ENCODE measurements at regions not wholly inside any gene's neighbourhood (a gene's known extent, or its start where the extent isn't known, plus 50 kb on each side); places are given as distances from the start of the nearest gene placed in this dataset.

DNA sequence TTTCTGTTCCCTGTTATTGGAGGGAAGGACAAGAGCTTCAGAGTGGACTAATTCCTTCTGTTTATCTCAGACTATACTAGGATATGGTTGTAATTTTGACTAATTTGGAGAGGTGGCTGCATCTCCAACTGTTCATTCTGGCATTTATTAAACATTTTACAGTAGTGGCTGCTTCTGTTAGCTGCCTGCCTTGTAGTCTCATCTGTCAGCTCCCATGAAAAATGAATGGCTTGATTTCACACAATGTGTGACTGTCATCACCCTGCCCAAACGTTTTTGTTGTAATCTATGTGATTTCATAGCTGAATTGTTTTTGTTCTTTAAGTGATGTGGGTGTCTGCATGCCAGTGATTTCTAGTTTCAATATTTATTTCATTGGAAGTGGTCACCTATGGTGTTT, 459.4 kb upstream of the PTPRD start:
- H3K9me3 ChIP-seq (ENCODE audit: insufficient read depth, low read depth, low read length): no peaks in the 10 kb centered on the region
- H3K4me1 ChIP-seq (ENCODE audit: insufficient read depth, low read length): no peaks in the 10 kb centered on the region
- no peak overlapping the region for H3K4me3 ChIP-seq (ENCODE audit: low read length)
- no peak overlapping the region for H3K27ac ChIP-seq (ENCODE audit: low read length)
- no peaks in the 10 kb centered on the region for H3K36me3 ChIP-seq (ENCODE audit: insufficient read depth, low read depth, low read length)
- H3K27me3 ChIP-seq (ENCODE audit: insufficient read depth, low read length): no peaks in the 10 kb centered on the region
- no peak overlapping the region for H3K9ac ChIP-seq (ENCODE audit: low read depth, low read length)

DNA sequence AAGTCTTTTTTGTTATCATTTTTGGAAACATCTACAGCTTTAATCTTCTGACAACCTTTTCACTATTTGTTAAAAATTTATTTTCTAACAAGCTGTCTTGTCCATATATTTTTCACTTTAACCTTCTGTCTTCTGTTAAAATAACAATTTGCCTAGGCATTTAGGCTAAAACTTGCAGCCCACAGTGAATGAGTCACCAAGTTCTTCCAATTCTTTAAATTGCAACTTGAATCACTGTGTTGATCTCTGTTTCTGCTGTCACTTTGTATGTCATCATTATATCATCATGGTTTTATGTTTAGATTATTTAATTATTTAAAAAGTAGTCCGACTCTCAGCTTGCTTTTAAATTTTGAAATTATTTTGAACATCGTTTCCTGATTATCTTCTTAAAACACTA, 473.8 kb upstream of the PTPRD start:
- Histone ChIP-seq H3K27ac (ENCODE audit: low read length) (no peak overlapping the region), H3K4me3 (ENCODE audit: low read length) (no peak overlapping the region), H3K9me3 (ENCODE audit: insufficient read depth, low read depth, low read length) (no peaks in the 10 kb centered on the region)

DNA sequence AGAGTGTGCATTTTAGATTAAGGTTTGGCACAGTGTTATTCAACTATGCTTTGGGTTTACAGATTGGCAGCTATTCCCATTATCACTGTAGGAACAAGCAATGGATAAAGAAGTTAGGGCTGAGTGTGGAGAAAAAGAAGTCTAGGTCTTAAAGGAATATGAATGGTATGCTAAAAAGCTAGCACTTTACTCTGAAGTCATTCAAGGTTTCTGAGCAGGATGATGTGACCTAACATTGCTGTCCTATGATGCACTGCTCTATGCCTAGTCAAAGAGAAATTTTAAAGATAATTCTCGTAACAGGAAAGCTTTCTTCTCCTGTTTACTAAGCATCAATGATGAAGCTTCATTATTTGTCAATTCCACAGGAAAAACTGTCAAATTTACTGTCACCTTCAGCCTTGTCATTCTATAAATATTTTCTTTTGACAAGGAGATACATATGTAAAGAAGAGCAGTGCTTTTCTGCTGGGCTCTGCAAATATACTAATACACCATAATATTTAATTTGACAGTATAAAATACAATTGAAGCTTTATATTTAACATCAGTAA, 476.1 kb upstream of the PTPRD start:
- Histone ChIP-seq H3K4me3 (ENCODE audit: low read length) (no peak overlapping the region), H3K27me3 (ENCODE audit: insufficient read depth, low read length) (no peaks in the 10 kb centered on the region), H3K9me3 (ENCODE audit: insufficient read depth, low read depth, low read length) (no peaks in the 10 kb centered on the region), H3K4me1 (ENCODE audit: insufficient read depth, low read length) (peaks cover 4% of the 10 kb centered on the region; the same call in 1 of the 2 replicates), H3K9ac (ENCODE audit: low read depth, low read length) (no peak overlapping the region), H3K36me3 (ENCODE audit: insufficient read depth, low read depth, low read length) (no peaks in the 10 kb centered on the region), H3K27ac (ENCODE audit: low read length) (no peak overlapping the region)

More for the DNA sequence above, 473.8 kb upstream of the PTPRD start:
- Histone ChIP-seq H3K9ac (ENCODE audit: low read depth, low read length) (no peak overlapping the region), H3K4me1 (ENCODE audit: insufficient read depth, low read length) (no peaks in the 10 kb centered on the region), H3K36me3 (ENCODE audit: insufficient read depth, low read depth, low read length) (no peaks in the 10 kb centered on the region), H3K27me3 (ENCODE audit: insufficient read depth, low read length) (no peaks in the 10 kb centered on the region)

DNA sequence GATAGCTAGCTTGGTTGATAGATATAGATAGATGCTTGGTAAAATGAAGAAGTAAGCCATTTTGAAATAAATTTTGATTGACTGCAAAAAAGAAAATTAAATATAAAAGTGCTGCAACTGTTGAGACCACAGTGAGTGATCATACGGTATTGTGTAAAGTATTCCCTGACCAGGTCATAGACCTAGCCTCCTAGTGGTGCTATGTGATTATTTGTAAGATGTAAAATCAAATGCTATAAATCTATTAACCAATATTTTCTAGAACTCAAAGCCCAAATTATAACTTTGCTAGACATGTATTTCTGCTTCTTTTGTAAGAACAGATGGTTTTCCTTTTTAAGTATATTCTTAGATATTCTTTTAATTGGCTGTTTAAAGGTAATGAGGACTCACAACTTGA, 480.2 kb upstream of the PTPRD start:
- no peak overlapping the region for H3K27ac ChIP-seq (ENCODE audit: low read length)
- no peaks in the 10 kb centered on the region for H3K9me3 ChIP-seq (ENCODE audit: insufficient read depth, low read depth, low read length)
- H3K4me3 ChIP-seq (ENCODE audit: low read length): no peak overlapping the region
- H3K9ac ChIP-seq (ENCODE audit: low read depth, low read length): no peak overlapping the region
- peaks cover 4% of the 10 kb centered on the region; the same call in 1 of the 2 replicates for H3K4me1 ChIP-seq (ENCODE audit: insufficient read depth, low read length)
- no peaks in the 10 kb centered on the region for H3K36me3 ChIP-seq (ENCODE audit: insufficient read depth, low read depth, low read length)
- H3K27me3 ChIP-seq (ENCODE audit: insufficient read depth, low read length): no peaks in the 10 kb centered on the region

DNA sequence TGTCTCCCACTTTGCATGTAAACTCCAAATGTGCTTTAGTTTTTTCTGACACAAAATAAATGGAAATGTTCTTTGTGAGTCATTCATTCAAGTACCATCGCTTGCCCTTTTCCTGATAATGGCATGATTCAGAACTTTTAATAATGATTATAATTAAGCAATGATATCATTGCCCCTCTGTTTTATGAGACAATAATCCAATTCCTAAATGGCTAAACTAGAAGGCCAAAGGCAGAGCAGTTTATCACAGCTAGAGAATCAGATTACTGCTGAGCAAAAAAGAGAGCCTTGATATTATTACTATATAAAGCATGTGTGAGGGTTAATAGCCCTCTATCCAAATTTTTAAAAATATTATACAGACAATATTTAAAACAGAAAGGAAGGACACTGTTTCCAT, 484.2 kb upstream of the PTPRD start:
- Histone ChIP-seq H3K27ac (ENCODE audit: low read length) (no peak overlapping the region), H3K27me3 (ENCODE audit: insufficient read depth, low read length) (no peaks in the 10 kb centered on the region), H3K4me1 (ENCODE audit: insufficient read depth, low read length) (peaks cover 4% of the 10 kb centered on the region; the same call in 1 of the 2 replicates), H3K9me3 (ENCODE audit: insufficient read depth, low read depth, low read length) (no peaks in the 10 kb centered on the region), H3K9ac (ENCODE audit: low read depth, low read length) (no peak overlapping the region), H3K4me3 (ENCODE audit: low read length) (no peak overlapping the region), H3K36me3 (ENCODE audit: insufficient read depth, low read depth, low read length) (no peaks in the 10 kb centered on the region)

DNA sequence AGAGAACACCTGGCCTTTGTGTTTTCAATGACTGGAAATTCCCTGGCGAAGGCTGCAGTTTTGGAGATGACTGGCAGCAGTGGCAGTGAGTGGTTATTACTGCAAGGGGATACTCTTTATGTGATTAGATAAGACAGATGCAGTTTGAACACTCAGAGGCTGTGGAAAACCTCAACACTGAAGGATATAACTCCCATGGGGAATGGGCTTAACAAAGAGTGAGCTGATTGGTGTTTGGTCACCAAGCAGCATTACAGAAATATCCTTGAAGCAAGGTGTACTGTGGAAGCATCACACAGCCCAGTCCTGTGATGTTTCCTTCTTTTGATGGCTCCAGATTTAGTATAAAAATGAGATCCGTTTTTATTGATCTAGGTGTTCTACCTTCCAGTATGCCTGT, 490.7 kb upstream of the PTPRD start:
- Histone ChIP-seq H3K9ac (ENCODE audit: low read depth, low read length) (no peak overlapping the region), H3K36me3 (ENCODE audit: insufficient read depth, low read depth, low read length) (no peaks in the 10 kb centered on the region), H3K27me3 (ENCODE audit: insufficient read depth, low read length) (no peaks in the 10 kb centered on the region), H3K27ac (ENCODE audit: low read length) (no peak overlapping the region), H3K9me3 (ENCODE audit: insufficient read depth, low read depth, low read length) (no peaks in the 10 kb centered on the region), H3K4me1 (ENCODE audit: insufficient read depth, low read length) (no peaks in the 10 kb centered on the region; the same call in 1 of the 2 replicates), H3K4me3 (ENCODE audit: low read length) (no peak overlapping the region)

DNA sequence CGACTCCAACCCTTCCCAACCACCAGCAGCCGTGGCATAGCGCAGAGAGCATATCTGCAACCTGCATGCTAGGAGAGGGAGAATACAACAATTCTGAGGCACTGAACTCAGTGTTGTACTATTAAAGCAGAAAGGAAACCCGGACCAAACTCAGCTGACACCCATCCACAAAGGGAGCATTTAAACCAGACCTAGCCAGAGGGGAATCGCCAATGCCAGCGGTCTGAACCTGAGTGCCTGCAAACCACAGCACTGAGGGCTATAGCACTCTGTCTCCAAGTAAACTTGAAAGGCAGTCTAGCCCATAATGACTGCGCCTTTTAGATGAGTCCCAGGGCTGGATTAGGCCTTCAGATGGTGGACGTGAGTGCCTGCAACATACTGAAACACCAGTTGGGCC, 494.4 kb upstream of the PTPRD start:
- Histone ChIP-seq H3K4me3 (ENCODE audit: low read length) (no peak overlapping the region), H3K4me1 (ENCODE audit: insufficient read depth, low read length) (no peaks in the 10 kb centered on the region; the same call in 1 of the 2 replicates), H3K9me3 (ENCODE audit: insufficient read depth, low read depth, low read length) (no peaks in the 10 kb centered on the region), H3K27ac (ENCODE audit: low read length) (no peak overlapping the region), H3K9ac (ENCODE audit: low read depth, low read length) (no peak overlapping the region), H3K36me3 (ENCODE audit: insufficient read depth, low read depth, low read length) (no peaks in the 10 kb centered on the region), H3K27me3 (ENCODE audit: insufficient read depth, low read length) (no peaks in the 10 kb centered on the region)

DNA sequence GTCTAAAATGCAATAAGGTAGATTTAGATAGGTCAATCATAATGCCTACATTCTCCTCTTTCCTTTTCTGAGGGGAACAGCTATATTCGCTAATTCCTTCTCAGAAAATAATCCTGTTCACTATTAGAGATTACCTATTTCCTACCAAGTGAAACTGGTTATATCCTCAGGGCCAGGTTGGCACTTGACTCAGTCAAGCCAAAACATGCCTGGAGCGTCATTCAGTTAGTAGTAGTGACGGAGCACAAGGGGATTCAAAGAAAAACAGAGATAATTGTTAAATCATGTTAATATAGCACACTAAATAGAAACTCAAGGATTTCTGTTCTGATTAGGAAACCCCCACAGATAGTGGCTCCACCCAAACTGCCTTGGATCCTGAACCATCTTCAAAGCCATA, 515.4 kb upstream of the PTPRD start:
- no peaks in the 10 kb centered on the region for H3K27me3 ChIP-seq (ENCODE audit: insufficient read depth, low read length)
- H3K4me3 ChIP-seq (ENCODE audit: low read length): no peak overlapping the region
- H3K27ac ChIP-seq (ENCODE audit: low read length): no peak overlapping the region
- no peaks in the 10 kb centered on the region for H3K4me1 ChIP-seq (ENCODE audit: insufficient read depth, low read length)
- H3K9ac ChIP-seq (ENCODE audit: low read depth, low read length): no peak overlapping the region
- H3K36me3 ChIP-seq (ENCODE audit: insufficient read depth, low read depth, low read length): no peaks in the 10 kb centered on the region
- H3K9me3 ChIP-seq (ENCODE audit: insufficient read depth, low read depth, low read length): no peaks in the 10 kb centered on the region

DNA sequence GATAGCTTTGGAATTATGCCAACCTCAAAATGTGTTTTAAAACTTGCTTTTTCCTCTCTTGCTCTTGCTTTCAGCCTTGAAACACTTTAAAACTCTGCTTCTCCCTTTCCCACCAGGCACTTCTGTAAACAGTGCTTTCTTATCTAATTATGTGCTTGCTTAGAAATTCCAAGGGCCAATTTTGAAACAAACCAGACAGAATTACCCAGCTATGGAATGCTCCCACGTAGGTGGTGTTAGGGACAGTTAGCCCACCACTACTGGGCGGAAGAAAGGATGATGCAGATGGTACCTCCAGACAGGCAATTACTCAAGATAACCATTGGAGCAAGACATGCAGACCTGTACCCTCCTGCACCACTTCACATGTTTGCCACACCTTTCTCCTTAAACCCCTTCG, 523.0 kb upstream of the PTPRD start:
- H3K4me1 ChIP-seq (ENCODE audit: insufficient read depth, low read length): no peaks in the 10 kb centered on the region
- no peak overlapping the region for H3K9ac ChIP-seq (ENCODE audit: low read depth, low read length)
- no peaks in the 10 kb centered on the region for H3K36me3 ChIP-seq (ENCODE audit: insufficient read depth, low read depth, low read length)
- no peaks in the 10 kb centered on the region for H3K27me3 ChIP-seq (ENCODE audit: insufficient read depth, low read length)
- H3K9me3 ChIP-seq (ENCODE audit: insufficient read depth, low read depth, low read length): no peaks in the 10 kb centered on the region
- H3K4me3 ChIP-seq (ENCODE audit: low read length): no peak overlapping the region
- no peak overlapping the region for H3K27ac ChIP-seq (ENCODE audit: low read length)

DNA sequence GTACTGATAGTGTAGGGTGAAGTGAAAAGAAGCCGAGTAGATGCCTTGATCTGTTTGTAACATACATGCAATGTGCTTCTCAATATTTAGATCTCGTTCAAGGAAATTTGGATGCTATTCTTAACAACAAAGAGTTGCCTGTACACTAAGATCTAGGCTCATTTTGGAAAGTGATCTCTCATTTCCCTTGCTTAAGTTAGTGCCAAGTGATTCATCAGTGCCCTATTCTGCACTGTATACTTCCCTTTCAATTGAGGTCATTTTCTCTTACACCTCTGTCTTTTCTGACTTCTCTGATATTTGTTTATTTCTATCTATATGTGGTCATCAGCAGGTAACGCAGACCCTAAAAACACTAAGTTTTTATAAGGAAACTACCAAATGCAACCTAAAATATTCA, 528.6 kb upstream of the PTPRD start:
- H3K27ac ChIP-seq (ENCODE audit: low read length): no peak overlapping the region

DNA sequence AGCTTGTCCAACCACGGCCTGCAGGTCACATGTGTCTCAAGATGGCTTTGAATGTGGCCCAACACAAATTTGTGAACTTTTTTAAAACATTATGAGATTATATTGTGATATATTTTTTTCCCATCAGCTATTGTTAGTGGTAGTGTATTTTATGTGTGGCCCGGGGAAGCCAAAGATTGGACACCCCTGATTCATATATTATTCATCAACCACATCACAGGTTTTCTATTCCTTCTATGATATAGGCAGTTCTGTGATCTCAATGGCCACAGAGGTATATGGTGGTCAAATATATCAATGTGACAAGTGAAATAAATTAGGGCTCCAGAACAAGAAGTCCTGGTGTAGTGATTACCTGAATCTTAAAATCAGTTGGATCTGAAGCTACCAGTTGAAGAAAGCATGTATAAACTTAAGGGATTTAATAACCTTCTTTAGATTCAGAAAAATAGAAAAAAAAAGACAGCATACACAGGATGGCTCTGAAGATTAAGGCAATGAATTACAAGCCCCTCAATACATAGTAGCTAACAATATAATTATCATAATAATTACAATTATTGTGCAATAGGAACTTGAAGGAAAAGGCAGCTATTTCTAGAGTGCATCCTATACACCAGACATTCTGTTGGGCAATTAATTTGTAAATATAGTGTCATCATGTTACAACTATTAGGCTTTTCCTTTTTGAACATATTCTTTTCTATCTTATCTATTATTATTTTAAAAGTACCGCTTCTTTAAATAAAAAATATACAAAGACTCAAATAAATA, 530.4 kb upstream of the PTPRD start:
- no peaks in the 10 kb centered on the region for H3K27me3 ChIP-seq (ENCODE audit: insufficient read depth, low read length)
- no peaks in the 10 kb centered on the region for H3K4me1 ChIP-seq (ENCODE audit: insufficient read depth, low read length)
- H3K36me3 ChIP-seq (ENCODE audit: insufficient read depth, low read depth, low read length): no peaks in the 10 kb centered on the region
- no peak overlapping the region for H3K4me3 ChIP-seq (ENCODE audit: low read length)
- H3K9ac ChIP-seq (ENCODE audit: low read depth, low read length): no peak overlapping the region
- H3K9me3 ChIP-seq (ENCODE audit: insufficient read depth, low read depth, low read length): no peaks in the 10 kb centered on the region
- H3K27ac ChIP-seq (ENCODE audit: low read length): no peak overlapping the region

More for the DNA sequence above, 528.6 kb upstream of the PTPRD start:
- Histone ChIP-seq H3K4me1 (ENCODE audit: insufficient read depth, low read length) (no peaks in the 10 kb centered on the region), H3K36me3 (ENCODE audit: insufficient read depth, low read depth, low read length) (no peaks in the 10 kb centered on the region), H3K27me3 (ENCODE audit: insufficient read depth, low read length) (no peaks in the 10 kb centered on the region), H3K9ac (ENCODE audit: low read depth, low read length) (no peak overlapping the region), H3K4me3 (ENCODE audit: low read length) (no peak overlapping the region), H3K9me3 (ENCODE audit: insufficient read depth, low read depth, low read length) (no peaks in the 10 kb centered on the region)

DNA sequence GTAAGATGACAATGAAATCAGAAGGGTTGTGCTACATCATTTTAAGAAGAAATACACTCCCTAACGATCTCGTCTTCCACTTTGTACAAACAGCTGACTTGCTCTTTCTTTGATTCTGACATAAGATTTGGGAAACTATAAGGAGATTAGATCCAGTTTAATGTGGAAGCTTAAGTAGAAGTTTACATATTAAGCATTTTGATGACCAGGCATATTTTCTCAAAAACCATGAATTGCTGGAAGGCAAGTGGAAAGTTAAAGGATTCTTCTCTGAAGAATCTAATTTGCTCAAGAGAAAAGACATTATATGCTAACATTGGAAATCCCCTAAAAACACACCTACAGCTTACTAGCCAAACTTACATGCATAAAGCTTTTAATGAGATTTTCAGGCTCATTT, 531.9 kb upstream of the PTPRD start:
- Histone ChIP-seq H3K4me1 (ENCODE audit: insufficient read depth, low read length) (no peaks in the 10 kb centered on the region), H3K27me3 (ENCODE audit: insufficient read depth, low read length) (no peaks in the 10 kb centered on the region), H3K27ac (ENCODE audit: low read length) (no peak overlapping the region), H3K9me3 (ENCODE audit: insufficient read depth, low read depth, low read length) (no peaks in the 10 kb centered on the region), H3K36me3 (ENCODE audit: insufficient read depth, low read depth, low read length) (no peaks in the 10 kb centered on the region), H3K4me3 (ENCODE audit: low read length) (no peak overlapping the region), H3K9ac (ENCODE audit: low read depth, low read length) (no peak overlapping the region)

All from iPS-20b (cell line).